ENCODE measurements at regions not wholly inside any gene's neighbourhood (a gene's known extent, or its start where the extent isn't known, plus 50 kb on each side); places are given as distances from the start of the nearest gene placed in this dataset.

DNA sequence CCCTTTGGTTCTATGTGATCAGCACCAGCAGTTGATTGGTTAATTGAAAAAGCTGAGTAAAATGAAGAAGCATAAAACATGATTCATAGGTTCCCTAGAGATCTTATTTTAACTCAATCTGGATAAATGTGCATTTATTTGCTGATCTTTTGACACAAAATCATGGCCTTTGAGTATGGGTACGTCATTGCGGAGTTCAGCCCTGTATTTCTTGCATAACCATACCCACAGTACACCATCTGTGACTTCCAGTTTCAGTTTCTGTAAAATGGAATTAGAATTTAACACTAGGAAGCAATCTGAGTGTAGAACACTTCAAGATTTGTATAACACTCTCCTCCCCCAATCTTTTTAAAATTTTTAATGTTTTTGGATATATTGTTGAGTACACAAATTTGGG lies 358.2 kb downstream of the DDX10 start:
- Histone ChIP-seq H3K27me3 (no peaks in the 10 kb centered on the region), H3K27ac (no peak overlapping the region), H3K4me3 (no peak overlapping the region), H3K36me3 (no peaks in the 10 kb centered on the region), H3K4me1 (no peaks in the 10 kb centered on the region), H3K9me3 (peaks cover 0 to 8% (median 0%) of the 10 kb centered on the region in 3 donors)
- 75 to 85% methylated on average over 2 of the region's 2 CpGs for WGBS, 2 donors (ENCODE audit: low coverage in 1 of 2)
- TF ChIP-seq POLR2AphosphoS5 (IDR thresholded peaks at IDR 0.05) (no peak), EP300 (IDR thresholded peaks at IDR 0.05) (no peak), POLR2A (IDR thresholded peaks at IDR 0.05) (no peak)
- TF ChIP-seq, protein P1, sequence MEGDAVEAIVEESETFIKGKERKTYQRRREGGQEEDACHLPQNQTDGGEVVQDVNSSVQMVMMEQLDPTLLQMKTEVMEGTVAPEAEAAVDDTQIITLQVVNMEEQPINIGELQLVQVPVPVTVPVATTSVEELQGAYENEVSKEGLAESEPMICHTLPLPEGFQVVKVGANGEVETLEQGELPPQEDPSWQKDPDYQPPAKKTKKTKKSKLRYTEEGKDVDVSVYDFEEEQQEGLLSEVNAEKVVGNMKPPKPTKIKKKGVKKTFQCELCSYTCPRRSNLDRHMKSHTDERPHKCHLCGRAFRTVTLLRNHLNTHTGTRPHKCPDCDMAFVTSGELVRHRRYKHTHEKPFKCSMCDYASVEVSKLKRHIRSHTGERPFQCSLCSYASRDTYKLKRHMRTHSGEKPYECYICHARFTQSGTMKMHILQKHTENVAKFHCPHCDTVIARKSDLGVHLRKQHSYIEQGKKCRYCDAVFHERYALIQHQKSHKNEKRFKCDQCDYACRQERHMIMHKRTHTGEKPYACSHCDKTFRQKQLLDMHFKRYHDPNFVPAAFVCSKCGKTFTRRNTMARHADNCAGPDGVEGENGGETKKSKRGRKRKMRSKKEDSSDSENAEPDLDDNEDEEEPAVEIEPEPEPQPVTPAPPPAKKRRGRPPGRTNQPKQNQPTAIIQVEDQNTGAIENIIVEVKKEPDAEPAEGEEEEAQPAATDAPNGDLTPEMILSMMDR (IDR thresholded peaks at IDR 0.05): no peak
- ATAC-seq: no peak

DNA sequence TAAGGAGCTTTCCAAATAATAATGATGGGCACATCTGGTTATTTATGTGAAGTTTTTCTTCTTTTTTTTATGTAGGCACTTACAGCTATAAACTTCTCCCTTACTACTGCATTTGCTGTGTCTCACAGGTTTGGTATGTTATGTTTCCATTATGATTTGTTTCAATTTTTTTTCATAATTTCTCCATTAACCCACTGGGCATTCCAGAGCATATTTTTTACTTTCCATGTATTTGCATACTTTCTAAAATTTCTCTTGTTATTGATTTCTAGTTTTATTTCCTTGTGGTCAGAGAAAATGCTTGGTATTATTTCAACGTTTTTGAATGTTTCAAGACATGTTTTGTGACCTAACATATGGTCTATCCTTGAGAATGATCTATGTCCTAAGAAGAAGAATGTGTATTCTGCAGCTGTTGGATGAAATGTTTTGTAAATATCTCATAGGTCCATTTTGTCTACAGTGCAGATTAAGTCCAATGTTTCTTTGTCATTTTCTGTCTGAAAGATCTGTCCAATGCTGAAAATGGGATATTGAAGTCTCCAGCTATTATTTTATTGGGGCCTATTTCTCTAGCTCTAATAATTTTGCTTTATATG lies 362.1 kb downstream of the DDX10 start:
- TF ChIP-seq POLR2AphosphoS5 (IDR thresholded peaks at IDR 0.05): no peak
- TF ChIP-seq, protein P1 (IDR thresholded peaks at IDR 0.05): no peak

DNA sequence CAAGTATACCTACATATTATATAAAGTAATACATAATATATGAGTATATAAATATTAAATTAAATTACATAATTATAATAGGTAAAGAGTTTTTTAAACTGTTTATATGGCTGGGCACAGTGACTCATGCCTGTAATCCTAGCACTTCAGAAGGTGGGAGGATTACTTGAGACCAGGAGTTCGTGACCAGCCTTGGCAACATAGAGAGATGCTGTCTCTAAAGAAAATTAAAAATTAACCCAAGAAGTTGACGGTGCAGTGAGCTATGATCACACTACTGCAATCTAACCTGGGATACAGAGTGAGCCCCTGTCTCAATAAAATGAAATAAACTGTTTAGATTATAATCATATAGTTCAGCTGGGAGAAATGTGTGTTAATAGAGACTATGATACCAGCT lies 363.0 kb downstream of the DDX10 start:
- Histone ChIP-seq H3K27me3 (no peaks in the 10 kb centered on the region), H3K4me3 (no peak overlapping the region), H3K27ac (no peak overlapping the region), H3K4me1 (no peaks in the 10 kb centered on the region), H3K9me3 (peaks cover 0 to 8% (median 0%) of the 10 kb centered on the region in 3 donors), H3K36me3 (no peaks in the 10 kb centered on the region)
- 62 to 66% methylated on average over 2 of the region's 2 CpGs for WGBS, 2 donors (ENCODE audit: low coverage in 1 of 2)
- TF ChIP-seq POLR2A (IDR thresholded peaks at IDR 0.05) (no peak), POLR2AphosphoS5 (IDR thresholded peaks at IDR 0.05) (no peak), EP300 (IDR thresholded peaks at IDR 0.05) (no peak)
- TF ChIP-seq, protein P1 (IDR thresholded peaks at IDR 0.05): no peak
- ATAC-seq: no peak

More for the DNA sequence above, 362.1 kb downstream of the DDX10 start:
- Histone ChIP-seq H3K4me1 (no peaks in the 10 kb centered on the region), H3K27me3 (no peaks in the 10 kb centered on the region), H3K27ac (no peak overlapping the region), H3K36me3 (no peaks in the 10 kb centered on the region), H3K9me3 (peaks cover 0 to 8% (median 0%) of the 10 kb centered on the region in 3 donors), H3K4me3 (no peak overlapping the region)
- ATAC-seq: no peak
- 15 to 21% methylated on average over 1 of the region's 1 CpG for WGBS, 2 donors (ENCODE audit: low coverage in 1 of 2)

DNA sequence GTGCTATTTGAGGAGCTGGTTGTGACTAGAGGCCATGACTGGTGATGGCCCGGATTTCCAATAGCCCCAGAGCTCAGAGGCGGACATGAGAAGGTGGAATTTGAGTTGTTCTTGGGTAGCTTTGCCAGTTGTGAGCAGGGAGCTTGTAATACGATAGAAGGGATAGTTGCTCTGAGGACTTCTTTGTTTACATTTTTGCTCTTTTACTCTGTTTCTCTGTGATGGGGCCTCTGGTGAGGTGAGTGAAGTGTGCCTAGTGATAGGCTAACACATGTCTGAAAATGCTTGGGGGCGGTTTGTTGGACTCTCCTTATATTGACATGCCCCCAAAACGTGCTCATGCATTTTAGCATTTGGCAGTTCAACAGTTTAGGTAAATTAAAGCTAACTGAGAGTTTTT lies 365.1 kb downstream of the DDX10 start:
- Histone ChIP-seq H3K27me3 (no peaks in the 10 kb centered on the region), H3K27ac (no peak overlapping the region), H3K9me3 (peaks cover 0 to 4% (median 0%) of the 10 kb centered on the region in 3 donors), H3K36me3 (no peaks in the 10 kb centered on the region), H3K4me1 (no peaks in the 10 kb centered on the region), H3K4me3 (no peak overlapping the region)
- TF ChIP-seq EP300 (IDR thresholded peaks at IDR 0.05) (no peak), POLR2A (IDR thresholded peaks at IDR 0.05) (no peak), POLR2AphosphoS5 (IDR thresholded peaks at IDR 0.05) (no peak)
- TF ChIP-seq, protein P1 (IDR thresholded peaks at IDR 0.05): no peak
- ATAC-seq: no peak
- 59% methylated on average over 4 to 5 of the region's 5 CpGs for WGBS, 2 donors (ENCODE audit: low coverage in 1 of 2)

DNA sequence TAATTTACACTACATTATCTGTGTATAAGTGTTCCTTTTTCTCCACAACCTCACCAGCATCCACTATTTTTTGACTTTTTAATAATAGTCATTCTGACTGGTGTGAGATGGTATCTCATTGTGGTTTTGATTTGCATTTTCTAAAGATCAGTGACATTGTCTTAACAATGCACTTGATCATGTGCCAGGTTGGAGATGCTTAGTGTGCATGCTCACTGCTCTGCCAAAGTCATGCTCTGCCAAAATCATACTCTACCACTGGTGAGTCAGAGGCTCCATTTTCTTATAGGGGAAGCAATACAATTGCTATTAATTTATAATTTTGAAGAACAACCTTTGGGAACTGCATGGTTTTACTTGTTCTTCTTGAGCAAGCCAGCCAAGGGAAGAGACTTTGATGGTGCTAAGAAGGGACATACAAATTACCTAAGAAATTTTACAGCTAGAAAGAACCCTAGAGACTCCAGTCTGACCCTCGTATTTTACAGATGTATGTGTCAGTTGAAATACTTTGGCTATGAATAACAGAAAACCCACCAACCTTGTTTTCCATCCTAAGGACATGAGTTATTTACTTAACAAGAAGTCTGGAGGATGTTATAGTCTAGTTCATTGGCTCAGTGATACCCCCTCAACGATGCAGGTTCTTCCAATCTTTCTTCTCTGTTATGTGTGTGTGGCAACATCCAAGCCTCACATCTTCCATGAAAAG lies 368.9 kb downstream of the DDX10 start:
- TF ChIP-seq POLR2A (IDR thresholded peaks at IDR 0.05): no peak
- no peak for TF ChIP-seq POLR2AphosphoS5 (IDR thresholded peaks at IDR 0.05)
- TF ChIP-seq, protein P1 (IDR thresholded peaks at IDR 0.05): no peak
- TF ChIP-seq EP300 (IDR thresholded peaks at IDR 0.05): no peak
- no peaks in the 10 kb centered on the region for H3K36me3 ChIP-seq
- no peak overlapping the region for H3K27ac ChIP-seq
- H3K4me1 ChIP-seq: peaks cover 0 to 13% (median 3%) of the 10 kb centered on the region in 3 donors
- ATAC-seq: no peak
- H3K4me3 ChIP-seq: no peak overlapping the region
- WGBS, 2 donors (ENCODE audit: low coverage in 1 of 2): 75% methylated on average over 2 of the region's 2 CpGs
- no peaks in the 10 kb centered on the region for H3K9me3 ChIP-seq
- H3K27me3 ChIP-seq: no peaks in the 10 kb centered on the region

Measured in gastroesophageal sphincter (tissue), 4 donors.